DMS114 treated with DMSO at 0.1 percent for 48 hours (cell line): ENCODE measurements at regions not wholly inside any gene's neighbourhood (a gene's known extent, or its start where the extent isn't known, plus 50 kb on each side); places are given as distances from the start of the nearest gene placed in this dataset.

ENCODE experiments used
- DNase-seq: peaks from one replicate; lab custom pipeline; 2025; ENCODE audit not compliant: unreplicated experiment; lab: John Stamatoyannopoulos, UW

DNA sequence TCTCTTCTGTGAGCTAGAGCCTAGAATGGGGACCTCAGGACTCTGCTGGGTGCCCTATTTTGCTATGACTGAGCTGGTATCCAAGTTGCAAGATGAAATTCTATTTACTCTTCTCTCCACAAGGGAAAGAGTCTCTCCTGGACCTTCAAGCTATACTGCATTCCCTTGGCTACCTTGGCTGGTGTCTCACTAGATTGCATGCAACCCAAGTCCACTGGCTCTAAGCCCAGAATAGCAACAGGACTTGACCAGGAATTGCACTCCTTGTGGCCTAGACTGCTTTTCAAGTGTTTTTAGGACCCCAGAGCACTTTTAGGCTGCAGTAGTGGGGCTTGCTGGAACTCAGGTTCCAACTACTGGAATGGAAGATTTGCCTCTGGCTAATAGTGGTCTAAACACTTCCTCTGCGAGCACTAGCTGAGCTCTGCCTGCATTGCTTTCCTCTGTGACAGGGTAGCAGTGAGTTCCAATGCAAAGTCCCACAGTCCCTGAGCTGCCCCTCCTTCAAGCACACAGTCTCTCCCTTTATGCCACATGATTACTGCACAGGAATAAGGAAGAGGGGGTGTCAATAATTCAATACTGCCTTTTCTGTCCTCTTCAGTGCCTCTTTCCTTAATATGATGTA lies 1009.1 kb upstream of the FLRT2 start:
- no peak for DNase-seq

GRCh38 chr14:84523746-84524145 lies 1006.2 kb upstream of the FLRT2 start:
- DNase-seq = no peak

- DNase-seq = no peak
Observed at GRCh38 chr14:84527706-84528105, 1002.2 kb upstream of the FLRT2 start.

DNA sequence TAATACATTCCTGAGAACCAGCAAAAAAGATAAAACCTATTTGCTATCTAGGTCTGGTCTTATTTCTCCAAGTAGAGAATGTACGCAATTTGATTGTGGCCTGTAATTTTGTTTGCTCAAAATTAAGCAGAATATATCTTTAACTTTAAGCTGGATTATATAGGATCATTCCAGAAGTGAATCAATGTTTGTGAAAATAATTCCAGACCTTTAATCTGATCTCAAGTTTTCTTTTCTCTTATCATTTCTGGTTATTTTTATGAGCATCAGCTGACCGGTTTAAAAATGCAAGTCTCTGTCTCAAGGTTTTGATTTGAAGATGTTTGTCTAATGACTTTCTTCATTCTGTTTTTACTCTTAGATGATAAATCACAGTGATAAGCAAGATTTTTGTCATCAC lies 997.9 kb upstream of the FLRT2 start:
- DNase-seq = no peak

GRCh38 chr14:84533181-84533725 lies 996.7 kb upstream of the FLRT2 start:
- no peak for DNase-seq

GRCh38 chr14:84533791-84534190 lies 996.2 kb upstream of the FLRT2 start:
- no peak for DNase-seq

GRCh38 chr14:84535484-84535883 lies 994.5 kb upstream of the FLRT2 start:
- DNase-seq = no peak

GRCh38 chr14:84535976-84536375 lies 994.0 kb upstream of the FLRT2 start:
- no peak for DNase-seq

GRCh38 chr14:84541018-84541417 lies 988.9 kb upstream of the FLRT2 start:
- DNase-seq = no peak

DNA sequence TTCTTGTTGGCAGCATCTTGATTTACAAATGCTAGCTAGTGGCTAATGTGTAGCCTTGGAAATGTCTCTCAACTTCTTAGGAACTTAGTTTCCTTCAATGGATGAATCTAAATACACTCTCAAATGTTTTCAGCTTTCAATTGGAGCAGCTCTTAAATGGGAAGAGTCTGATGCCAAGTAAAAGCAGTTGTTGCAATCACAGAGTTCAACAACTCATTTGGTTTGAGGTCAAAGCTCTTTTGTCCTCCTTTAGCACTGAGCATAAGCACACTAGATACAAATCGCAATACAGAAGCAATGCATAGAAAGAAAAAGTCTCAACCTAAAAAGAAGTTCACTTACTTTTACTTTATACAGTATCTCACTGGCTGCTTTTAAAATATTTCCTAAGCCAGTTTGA lies 986.1 kb upstream of the FLRT2 start:
- DNase-seq = no peak

DNA sequence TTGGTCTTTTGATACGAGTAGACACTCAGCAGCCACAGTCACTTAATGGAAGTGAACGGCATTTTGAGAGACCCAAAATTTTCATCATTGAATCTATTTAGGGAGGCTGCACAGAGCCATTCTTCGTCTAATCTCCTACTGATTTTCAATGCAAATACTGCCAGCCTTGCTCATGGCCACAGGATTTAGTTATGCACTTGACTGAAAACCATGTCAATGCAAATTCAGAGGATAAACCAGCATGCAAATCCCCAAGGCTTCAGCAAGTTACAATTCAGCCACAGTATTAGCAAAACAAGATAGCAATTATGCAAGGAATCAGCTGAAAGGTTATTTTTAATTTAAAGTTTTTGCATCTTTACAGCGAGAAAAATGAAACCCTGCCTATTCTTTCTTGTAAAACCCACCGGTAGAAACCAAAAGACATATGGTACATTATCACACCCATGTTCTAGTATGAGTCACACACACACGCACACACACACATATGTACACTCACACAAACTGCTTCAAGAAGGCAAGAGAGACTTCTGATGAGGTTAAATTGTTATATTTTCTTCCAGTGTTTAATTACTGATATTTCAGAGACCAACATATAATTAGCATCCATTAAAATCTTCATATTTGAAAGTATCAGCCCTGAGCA lies 985.3 kb upstream of the FLRT2 start:
- no peak for DNase-seq

- no peak for DNase-seq
Observed at GRCh38 chr14:84546236-84546635, 983.7 kb upstream of the FLRT2 start.

DNA sequence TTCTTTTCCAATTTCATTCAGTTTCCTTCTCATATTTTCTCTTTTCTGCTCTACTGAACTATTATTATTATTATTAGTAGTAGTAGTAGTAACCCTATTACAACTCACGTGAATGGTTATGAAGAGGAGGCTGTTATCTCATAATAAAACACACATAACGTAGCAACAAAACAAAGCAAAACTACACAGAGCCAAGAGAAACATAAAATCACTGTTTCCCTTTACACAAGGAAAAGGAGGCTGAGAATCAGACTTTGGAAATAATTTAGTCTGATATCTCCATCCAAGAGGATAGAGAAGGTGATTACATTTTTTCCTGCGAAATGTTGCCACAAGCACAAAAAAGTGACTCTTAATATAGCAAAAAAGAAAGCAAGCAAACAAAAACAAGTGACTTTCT lies 975.8 kb upstream of the FLRT2 start:
- DNase-seq = no peak

DNA sequence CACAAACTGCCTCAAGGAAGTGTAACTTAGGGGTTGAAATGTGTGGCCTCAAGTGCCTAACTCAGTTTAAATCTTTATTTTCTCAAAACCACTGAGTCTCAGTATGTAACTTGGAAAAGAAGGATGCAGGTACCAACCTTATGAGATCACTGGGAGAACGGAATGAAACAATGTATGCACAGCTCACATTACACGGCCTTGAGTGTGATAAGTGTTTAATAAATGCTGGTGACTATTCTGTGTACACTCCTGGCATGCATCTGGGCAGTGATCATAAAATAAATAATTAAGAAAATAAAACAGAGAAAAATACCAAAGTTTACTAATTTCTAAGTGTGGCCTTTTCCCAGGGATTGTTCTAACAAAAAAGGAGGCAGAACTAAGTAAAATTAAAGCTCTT lies 974.5 kb upstream of the FLRT2 start:
- no peak for DNase-seq

- no peak for DNase-seq
Observed at GRCh38 chr14:84566109-84566508, 963.8 kb upstream of the FLRT2 start.

- DNase-seq = no peak
Observed at GRCh38 chr14:84575681-84576080, 954.3 kb upstream of the FLRT2 start.

- no peak for DNase-seq
Observed at GRCh38 chr14:84579292-84579691, 950.7 kb upstream of the FLRT2 start.

- DNase-seq = no peak
Observed at GRCh38 chr14:84581041-84581440, 948.9 kb upstream of the FLRT2 start.

DNA sequence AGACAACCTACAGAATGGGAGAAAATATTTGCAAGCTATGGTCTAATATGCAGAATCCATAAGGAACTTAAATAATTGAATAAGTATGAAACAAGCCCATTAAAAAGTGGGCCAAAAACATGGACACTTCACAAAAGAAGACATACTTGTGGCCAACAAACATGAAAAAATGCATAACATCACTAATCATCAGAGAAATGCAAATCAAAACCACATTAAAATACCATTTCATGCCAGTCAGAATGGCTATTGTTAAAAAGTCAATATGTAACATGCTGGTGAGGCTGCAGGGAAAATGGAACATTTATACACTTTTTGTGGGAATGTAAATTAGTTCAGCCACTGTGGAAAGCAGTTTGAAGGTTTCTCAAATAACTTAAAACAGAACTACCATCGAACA lies 945.4 kb upstream of the FLRT2 start:
- DNase-seq = no peak

DNA sequence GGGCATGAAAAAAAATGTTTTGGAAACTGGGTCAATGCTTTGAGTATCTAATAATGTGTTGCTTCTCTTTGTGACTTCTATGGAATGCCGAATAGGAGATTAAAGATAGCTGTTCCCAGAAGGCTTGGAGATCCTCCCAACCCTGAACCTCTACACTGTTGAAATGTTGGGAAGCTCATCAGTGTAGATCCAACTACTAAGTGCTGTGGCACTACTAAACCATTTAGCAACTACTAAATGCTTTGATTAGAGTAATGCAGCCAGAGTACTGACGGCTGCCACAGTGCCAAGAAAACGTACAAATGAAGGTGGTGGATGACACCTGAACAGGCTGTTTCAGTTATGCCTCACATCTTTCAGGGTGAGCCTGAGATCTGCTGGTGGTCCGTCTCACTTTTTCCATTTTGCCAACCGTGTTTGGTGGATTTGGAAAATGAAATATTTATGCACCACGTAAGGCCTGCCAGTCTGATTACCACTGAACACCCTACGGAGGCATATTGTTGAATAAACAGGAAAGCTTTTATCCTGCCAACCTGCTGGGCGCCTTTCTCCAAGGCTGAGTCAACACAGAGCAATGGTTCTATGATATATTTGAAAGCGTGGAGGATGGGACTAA lies 938.0 kb upstream of the FLRT2 start:
- no peak for DNase-seq

DNA sequence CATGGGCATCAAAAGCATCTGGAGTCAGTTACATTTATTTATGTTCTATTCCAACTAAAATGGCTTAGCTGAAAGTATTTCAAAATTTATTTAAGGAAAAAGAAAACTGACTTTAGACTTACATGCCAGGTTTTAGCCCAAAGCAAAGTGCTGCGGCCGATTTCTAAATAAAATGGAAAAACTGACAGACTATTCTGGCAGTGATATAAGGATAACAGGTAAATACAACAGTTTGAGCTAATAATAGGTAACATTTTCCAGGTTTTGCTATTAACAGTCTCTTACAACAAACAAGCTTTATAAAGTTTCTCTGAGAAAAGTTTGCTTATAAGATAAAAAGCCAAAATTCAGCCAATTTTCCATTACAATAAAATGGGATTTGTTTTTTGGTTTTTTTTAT lies 937.2 kb upstream of the FLRT2 start:
- no peak for DNase-seq

DNA sequence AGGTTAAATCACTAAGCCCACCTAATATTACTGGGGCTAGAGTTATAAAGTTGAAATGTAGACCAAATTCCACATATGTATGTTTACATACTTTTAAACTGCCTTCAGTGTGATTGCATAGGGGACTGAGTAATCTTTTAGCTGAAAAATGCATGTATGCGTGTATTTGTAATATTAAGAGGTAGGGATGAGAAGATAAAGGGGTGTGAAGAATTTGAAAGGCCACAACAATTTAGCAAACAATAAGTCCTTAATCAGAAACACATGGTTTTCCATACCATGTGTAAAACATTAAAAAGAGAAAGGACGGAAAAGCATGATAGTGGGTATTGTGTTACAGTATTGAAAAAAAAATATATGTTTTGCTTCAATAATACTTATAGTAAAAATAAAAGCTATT lies 919.9 kb upstream of the FLRT2 start:
- no peak for DNase-seq
